Common myeloid progenitor, CD34-positive (primary cell): ENCODE measurements at regions not wholly inside any gene's neighbourhood (a gene's known extent, or its start where the extent isn't known, plus 50 kb on each side); places are given as distances from the start of the nearest gene placed in this dataset.

ENCODE experiments used
- CTCF ChIA-PET: fragments of 350-600 bp; sonication (Branson Sonifier 250); formaldehyde crosslinking; loops from one replicate; lab custom pipeline; 2021; ENCODE audit warnings: antibody characterized with exemption; lab: Charles Lee
- POLR2A ChIA-PET: fragments of 350-600 bp; sonication (Branson Sonifier 250); formaldehyde crosslinking; loops from one replicate; lab custom pipeline; 2021; ENCODE audit warnings: antibody characterized with exemption; lab: Charles Lee
- DNase-seq, 3 donors: peaks; one replicate each; pipeline versions ENCODE4 v3.0.0 to v3.0.0-alpha.2; 2013
- H3K27ac ChIP-seq, 2 experiments: 1 replicate in 1 of 2; 2 replicates in 1 of 2; pipeline ENCODE4 v1.7.0; 2013; ENCODE audit warnings: inconsistent platforms in 2 of 2, low read length in 2 of 2, mild to moderate bottlenecking in 2 of 2, low read depth in 1 of 2, moderate library complexity in 1 of 2; ENCODE audit not compliant: severe bottlenecking in 2 of 2, insufficient read depth in 1 of 2, poor library complexity in 1 of 2
- H3K27me3 ChIP-seq, 5 experiments: replicated peaks in 2 of 5; 1 replicate in 3 of 5; 2 replicates in 2 of 5; pipeline versions ENCODE4 v1.6.1 to v1.7.0; 2013; ENCODE audit warnings: low read length in 4 of 5, mild to moderate bottlenecking in 2 of 5, moderate library complexity in 2 of 5, inconsistent platforms in 1 of 5; ENCODE audit not compliant: insufficient read depth in 5 of 5, control insufficient read depth in 4 of 5
- H3K36me3 ChIP-seq, 4 experiments: 1 replicate in 2 of 4; 2 replicates in 2 of 4; pipeline versions ENCODE4 v1.6.1 to v1.7.0; 2013; ENCODE audit warnings: low read length in 3 of 4, control low read depth in 1 of 4, mild to moderate bottlenecking in 1 of 4; ENCODE audit not compliant: control insufficient read depth in 4 of 4, insufficient read depth in 4 of 4
- H3K4me1 ChIP-seq, 4 experiments: 1 replicate in 3 of 4; 2 replicates in 1 of 4; pipeline versions ENCODE4 v1.6.1 to v1.7.1; 2013; ENCODE audit warnings: low read length in 3 of 4, mild to moderate bottlenecking in 3 of 4, control low read depth in 1 of 4, inconsistent platforms in 1 of 4, moderate library complexity in 1 of 4; ENCODE audit not compliant: control insufficient read depth in 4 of 4, insufficient read depth in 4 of 4; ENCODE audit errors: control extremely low read depth in 1 of 4
- H3K4me3 ChIP-seq, 7 experiments: 1 replicate in 4 of 7; 2 replicates in 3 of 7; pipeline versions ENCODE4 v1.5.1 to v1.7.0; 2013; ENCODE audit warnings: mild to moderate bottlenecking in 7 of 7, low read length in 6 of 7, moderate library complexity in 6 of 7, inconsistent platforms in 2 of 7, low read depth in 2 of 7, control low read depth in 1 of 7; ENCODE audit not compliant: insufficient read depth in 4 of 7, control insufficient read depth in 1 of 7; ENCODE audit errors: extremely low read depth in 1 of 7
- H3K9me3 ChIP-seq, 5 experiments: 1 replicate in 4 of 5; 2 replicates in 1 of 5; pipeline versions ENCODE4 v1.6.1 to v1.7.1; 2013; ENCODE audit warnings: low read length in 4 of 5, mild to moderate bottlenecking in 2 of 5, inconsistent platforms in 1 of 5, low read depth in 1 of 5, moderate library complexity in 1 of 5; ENCODE audit not compliant: control insufficient read depth in 4 of 5, insufficient read depth in 2 of 5; ENCODE audit errors: control extremely low read depth in 1 of 5
- WGBS: methylation state at CpG from one replicate; pipeline ENCODE4 v1.1.5; 2013; ENCODE audit not compliant: insufficient coverage; 5-methylcytosine and 5-hydroxymethylcytosine counted together

DNA sequence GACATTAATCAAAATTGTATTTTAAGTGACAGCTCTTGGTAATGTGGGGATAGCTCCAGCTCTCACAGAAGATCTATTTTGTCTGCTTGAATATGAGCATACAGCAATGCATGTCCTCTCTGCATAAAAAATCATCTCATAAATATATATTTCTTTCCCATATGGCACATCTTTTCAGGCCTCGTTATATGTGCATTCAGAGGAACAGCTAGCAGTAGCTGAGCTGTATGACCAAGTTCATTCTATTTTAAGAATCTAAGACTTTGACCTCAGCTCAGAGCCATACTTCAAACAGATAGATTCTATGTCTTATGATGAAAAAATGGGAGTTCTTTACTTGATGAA is 487.2 kb downstream of the ARHGEF28 start:
- no peak for DNase-seq
- H3K36me3 ChIP-seq, result no peaks in the 10 kb centered on the region

DNA sequence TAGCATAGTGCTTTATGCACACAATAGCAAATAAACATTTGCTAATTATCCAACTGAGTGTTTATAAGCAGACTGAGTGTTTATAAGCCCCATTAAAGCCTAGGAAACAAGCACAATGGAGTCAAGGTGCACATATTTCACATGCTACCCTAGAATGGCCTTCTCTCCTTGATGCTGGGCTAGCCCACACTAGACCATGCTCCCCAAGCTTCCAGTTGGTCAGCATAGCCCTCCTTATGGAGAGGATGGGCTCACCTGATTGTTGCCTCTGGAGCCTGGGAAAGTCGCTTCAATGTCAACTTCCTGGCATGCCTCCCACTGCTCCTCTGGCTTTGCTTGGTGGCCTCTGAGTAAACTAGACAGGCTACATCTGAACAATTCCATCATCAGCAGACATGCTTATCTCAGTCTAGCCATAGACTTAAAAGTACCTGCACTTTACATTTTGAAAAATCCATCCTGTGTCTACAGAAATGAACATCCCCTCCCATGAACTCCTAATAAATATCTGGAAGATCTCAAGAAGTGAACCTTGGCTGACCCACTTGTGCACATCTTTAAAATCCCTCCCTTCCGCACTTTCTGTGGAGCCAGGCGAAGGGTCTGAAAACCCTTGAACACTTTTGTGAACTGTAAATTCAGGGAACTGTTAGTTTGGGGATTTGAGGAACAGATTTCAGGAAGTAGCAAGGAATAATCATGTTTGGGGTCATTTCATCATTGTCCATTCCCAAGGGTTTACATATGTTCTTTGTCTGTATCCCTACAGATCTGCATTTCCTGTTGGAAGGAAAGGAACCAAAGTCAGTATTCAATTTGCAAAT is 486.6 kb downstream of the ARHGEF28 start:
- 100% methylated on average over 3 of the region's 3 CpGs for WGBS
- no peaks in the 10 kb centered on the region for H3K36me3 ChIP-seq
- POLR2A ChIA-PET, result no interaction called here
- no peak overlapping the region for H3K27ac ChIP-seq
- no peaks in the 10 kb centered on the region for H3K4me1 ChIP-seq
- CTCF ChIA-PET, result no interaction called here
- DNase-seq, result no peak
- H3K4me3 ChIP-seq, result no peak overlapping the region
- no peaks in the 10 kb centered on the region for H3K9me3 ChIP-seq
- no peaks in the 10 kb centered on the region for H3K27me3 ChIP-seq

More for the DNA sequence above, 487.2 kb downstream of the ARHGEF28 start:
- no peak overlapping the region for H3K27ac ChIP-seq
- WGBS, result 100% methylated on average over 1 of the region's 1 CpG
- H3K4me1 ChIP-seq, result no peaks in the 10 kb centered on the region
- POLR2A ChIA-PET, result no interaction called here
- peaks cover 0 to 3% (median 0%) of the 10 kb centered on the region in 5 experiments for H3K9me3 ChIP-seq
- H3K4me3 ChIP-seq, result no peak overlapping the region
- no peaks in the 10 kb centered on the region for H3K27me3 ChIP-seq
- CTCF ChIA-PET, result no interaction called here

DNA sequence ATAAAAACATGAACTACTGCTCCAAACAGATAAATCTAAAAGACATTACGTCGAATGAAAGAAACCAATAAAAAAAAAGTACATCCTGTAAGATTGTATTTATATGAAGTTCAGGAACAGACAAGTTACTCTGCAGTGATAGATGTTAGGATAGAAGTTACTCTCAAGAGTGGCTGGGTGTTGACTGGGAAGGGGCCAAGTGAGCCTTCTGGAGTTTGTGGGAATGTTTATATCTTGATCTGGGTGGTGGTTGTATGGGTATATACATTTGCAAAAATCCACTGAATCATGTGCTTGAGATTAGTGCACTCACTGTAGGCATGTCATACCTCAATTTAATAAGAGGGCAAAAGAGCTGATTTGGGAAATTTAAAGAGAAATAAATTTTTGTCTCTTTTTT is 485.8 kb downstream of the ARHGEF28 start:
- H3K27me3 ChIP-seq, result no peaks in the 10 kb centered on the region
- DNase-seq, result no peak
- CTCF ChIA-PET, result no interaction called here
- no peak overlapping the region for H3K4me3 ChIP-seq
- POLR2A ChIA-PET, result no interaction called here
- no peaks in the 10 kb centered on the region for H3K9me3 ChIP-seq
- no peaks in the 10 kb centered on the region for H3K4me1 ChIP-seq
- H3K27ac ChIP-seq, result no peak overlapping the region
- WGBS, result no CpG with 5 or more reads among the region's 2 CpGs
- no peaks in the 10 kb centered on the region for H3K36me3 ChIP-seq

DNA sequence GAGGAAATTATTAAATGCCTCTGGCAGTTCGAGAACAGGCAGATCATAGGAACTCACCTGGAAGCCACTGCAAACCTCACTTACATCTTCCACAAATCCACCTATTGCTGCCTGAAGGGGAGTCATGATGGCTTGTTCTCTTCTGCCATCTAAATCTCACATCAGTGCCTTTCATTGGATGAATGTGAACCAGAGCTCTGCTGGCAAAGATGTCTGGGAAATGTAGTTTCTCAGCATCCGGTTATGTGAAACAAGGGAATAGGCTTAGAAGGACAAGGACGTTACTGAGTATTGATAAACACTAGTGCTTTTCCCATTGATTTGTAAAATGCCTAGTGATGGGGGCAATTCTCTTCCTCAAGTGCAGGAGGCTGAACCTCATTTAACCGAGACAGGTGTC is 483.3 kb downstream of the ARHGEF28 start:
- 90% methylated on average over 2 of the region's 4 CpGs for WGBS
- DNase-seq, result no peak
- H3K9me3 ChIP-seq, result no peaks in the 10 kb centered on the region
- H3K4me3 ChIP-seq, result no peak overlapping the region
- no peak overlapping the region for H3K27ac ChIP-seq
- ChIA-PET POLR2A (no interaction called here), CTCF (interaction anchor here (0.9 to 1.2 kb wide), 3 partner anchors 12 to 24 kb away, joined by 3 read pairs; no protein-coding TSS in a partner anchor)
- peaks cover 0 to 7% (median 0%) of the 10 kb centered on the region in 4 experiments for H3K4me1 ChIP-seq
- H3K27me3 ChIP-seq, result no peaks in the 10 kb centered on the region
- H3K36me3 ChIP-seq, result no peaks in the 10 kb centered on the region

DNA sequence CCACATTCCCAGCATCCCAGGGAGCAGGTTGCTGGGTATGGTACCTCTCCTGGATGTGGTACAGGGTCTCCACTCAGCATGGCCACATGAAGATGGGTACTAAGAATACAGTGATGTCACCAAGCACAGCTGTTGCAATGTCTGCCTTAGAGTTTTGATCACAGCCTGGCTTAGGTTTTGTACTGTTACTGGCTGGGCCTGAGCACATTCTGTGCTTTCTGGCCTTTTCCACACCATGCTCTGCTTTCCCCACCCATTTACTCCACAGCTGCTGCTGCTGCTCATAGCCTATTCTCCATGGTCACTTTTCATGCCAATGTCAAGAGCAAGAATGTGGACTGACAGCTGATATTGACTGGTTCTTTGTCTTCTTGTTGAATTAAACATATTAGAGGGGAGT is 481.9 kb downstream of the ARHGEF28 start:
- Histone ChIP-seq H3K4me3 (no peak overlapping the region), H3K27ac (no peak overlapping the region), H3K4me1 (peaks cover 0 to 9% (median 2%) of the 10 kb centered on the region in 4 experiments), H3K9me3 (no peaks in the 10 kb centered on the region), H3K36me3 (no peaks in the 10 kb centered on the region), H3K27me3 (no peaks in the 10 kb centered on the region)
- ChIA-PET CTCF (interaction anchor here (1.5 kb wide), 1 partner anchor 12 kb away, joined by 4 read pairs; no protein-coding TSS in a partner anchor), POLR2A (no interaction called here)
- DNase-seq, result no peak

DNA sequence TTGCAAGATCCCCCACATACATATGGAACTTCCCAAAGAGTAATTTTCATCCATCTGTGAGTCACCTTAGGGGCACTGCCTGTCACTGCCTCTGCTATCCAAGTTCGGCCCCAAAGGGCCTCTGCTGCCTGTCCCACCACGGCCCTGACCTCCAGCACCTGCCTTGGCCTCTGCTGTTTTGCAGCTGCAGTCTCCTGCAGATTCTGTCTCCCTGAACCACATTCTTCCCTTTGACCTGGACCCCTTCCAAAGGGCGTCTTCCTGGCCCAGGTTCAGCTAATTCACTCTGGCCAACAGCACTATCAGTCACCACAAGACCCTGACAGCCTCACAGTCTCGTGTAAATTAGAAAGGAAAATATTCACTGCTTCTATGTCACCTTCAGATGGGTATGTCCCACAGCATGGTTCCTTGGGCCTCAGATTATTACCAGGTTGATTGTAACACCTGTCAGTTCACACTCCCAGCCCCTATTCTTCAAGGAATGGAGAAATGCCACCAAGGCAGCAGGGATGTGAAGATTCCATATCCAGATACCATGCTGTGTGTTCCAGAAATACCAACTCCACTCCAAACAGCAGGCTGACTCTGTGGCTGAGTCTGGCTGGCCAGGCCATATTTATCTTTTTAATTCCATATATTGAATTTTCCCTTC is 479.3 kb downstream of the ARHGEF28 start:
- 53% methylated on average over 3 of the region's 4 CpGs for WGBS
- Histone ChIP-seq H3K4me3 (no peak overlapping the region), H3K27me3 (no peaks in the 10 kb centered on the region), H3K4me1 (peaks cover 0 to 9% (median 2%) of the 10 kb centered on the region in 4 experiments), H3K27ac (no peak overlapping the region), H3K9me3 (no peaks in the 10 kb centered on the region), H3K36me3 (no peaks in the 10 kb centered on the region)
- CTCF ChIA-PET, result interaction anchor here (0.7 kb wide), 1 partner anchor 613 kb away, joined by 5 read pairs; no protein-coding TSS in a partner anchor
- no peak for DNase-seq
- POLR2A ChIA-PET, result no interaction called here
